ENCODE measurements at regions not wholly inside any gene's neighbourhood (a gene's known extent, or its start where the extent isn't known, plus 50 kb on each side); places are given as distances from the start of the nearest gene placed in this dataset.

DNA sequence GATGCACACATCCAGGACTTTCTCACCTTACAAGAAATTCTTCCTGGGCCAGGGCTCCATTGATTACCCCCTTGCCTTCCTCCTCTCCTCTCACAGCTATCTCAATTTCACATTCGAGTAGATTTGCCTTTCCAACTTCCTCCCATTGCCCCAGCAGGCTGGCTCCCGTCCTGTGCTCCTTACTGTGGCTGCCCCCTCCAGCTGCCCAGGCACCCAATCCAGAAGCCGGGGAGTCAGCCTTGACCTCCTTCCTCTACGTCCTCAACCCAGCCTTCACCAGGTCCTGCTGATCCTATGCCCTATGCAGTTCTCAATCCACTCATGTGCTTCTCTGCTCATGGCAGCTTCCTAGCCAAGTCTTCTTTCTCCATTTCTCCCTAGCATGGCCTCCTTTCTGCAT lies 85.7 kb upstream of the GPR26 start:
- no peak for DNase-seq

DNA sequence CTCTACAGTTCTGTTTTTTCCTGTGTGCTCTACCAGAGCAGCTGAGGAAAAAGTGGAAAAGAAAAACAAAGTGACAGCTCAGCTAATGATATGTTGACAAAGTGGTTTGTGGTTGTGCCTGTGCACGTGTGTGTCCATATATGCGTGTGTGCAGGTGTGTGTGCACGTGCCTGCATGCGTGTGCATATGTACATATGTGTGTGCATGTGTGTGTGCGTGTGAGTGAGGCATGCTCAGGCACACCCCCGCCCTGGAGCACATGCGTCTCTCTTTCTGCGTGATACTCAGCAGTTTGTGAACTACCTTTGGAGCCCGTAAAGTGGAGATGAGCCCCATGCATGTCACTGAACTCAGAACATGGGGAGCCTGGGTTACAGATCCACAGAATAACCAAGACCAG lies 84.5 kb upstream of the GPR26 start:
- no peak for DNase-seq

DNA sequence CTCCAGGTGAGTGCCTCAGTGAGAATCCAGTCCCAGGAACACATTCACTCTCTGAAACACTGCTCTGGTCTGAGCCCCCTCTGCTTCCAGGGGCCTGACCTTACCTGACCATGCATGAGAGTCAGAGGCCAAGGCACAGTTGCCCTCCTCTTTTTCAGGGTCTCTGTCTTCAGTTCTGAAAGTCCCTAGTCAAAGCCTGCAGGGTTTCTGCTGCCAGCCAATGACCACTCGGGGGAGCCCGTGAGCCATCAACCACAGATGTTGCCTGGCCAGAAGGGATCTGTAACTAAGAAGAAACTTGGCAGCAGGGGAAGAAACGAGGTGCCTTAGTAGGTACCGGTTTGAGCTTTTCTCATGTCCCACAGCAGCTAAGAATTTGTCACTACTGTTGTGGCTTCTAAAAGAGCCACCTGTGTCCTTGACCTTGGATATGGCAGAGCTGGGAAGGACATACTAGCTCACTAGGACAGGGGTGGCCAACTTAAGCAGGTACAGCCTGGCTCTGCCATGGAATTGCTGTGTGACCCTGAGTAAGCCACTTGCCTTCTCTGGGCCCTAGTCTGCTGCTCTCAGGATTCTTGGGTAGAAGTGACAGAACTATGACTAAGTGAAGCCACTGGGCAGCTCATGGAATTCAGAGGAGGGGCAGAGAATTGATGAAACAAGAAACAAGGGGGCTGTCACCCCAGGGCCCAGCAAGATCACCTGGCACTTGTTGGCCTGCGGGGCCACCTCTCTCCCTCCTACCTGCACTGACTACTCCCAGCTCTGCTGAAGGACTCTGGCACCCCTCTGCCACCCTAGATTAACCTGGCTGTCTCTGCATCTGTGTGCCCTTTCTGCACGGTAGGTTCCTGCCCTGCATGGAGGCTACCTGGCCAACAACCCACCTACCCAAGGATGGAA lies 83.8 kb upstream of the GPR26 start:
- peak; percentile 83 for DNase-seq

DNA sequence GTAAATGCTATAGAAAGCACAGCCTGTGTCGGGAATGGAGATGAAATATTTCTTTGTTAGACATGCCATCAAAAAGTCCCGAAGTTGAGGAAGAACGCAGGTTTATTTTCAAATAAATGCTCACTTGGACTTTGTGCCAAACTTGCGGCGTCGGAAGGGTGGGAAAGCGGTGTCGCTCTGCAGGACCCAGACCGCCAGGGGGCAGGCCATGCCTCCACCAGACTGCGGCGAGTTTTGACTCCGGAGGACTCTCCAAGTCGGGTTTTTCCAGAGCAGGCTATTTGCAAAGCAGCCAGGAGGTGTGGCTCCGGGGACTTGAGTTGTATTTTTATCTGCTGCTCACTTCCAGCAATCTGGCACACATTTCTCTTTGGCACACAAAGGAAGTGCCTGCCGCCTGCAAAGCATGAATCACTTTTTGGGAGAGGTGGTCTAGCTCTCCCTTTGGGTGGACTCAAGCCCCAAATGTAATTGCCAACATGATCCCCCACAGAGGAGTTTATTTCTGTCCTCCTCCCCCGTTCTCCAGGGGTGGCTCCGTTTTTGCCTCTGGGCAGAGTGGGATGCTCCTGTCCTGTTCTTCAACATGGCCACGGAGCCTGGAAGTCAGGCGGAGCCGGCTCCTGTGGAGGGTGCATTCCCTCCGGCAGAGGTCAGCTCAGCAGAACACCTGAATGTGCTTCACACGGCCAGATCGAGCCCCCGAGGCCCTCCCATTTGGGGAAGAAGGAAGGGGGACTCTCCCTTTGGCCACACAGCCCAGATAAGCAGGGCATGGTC lies 82.3 kb upstream of the GPR26 start:
- peak; percentile 65 for DNase-seq

DNA sequence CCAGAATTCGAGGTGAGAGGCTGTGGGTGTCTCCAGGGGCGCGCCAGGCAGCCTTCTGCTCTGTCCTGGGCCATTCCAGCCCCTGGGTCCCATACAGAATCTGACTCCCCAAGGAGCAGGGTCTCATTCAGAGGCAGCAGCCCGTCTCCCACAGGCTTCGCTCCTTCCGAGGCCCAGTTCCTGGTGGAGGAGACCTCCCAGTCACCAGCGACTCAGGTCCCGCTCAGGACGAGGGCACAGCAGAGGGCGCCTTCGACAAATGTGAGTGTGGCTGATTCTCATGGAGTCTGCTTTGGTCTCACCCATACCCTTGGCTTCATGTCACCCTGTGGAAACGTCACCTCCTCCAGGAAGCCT lies 81.8 kb upstream of the GPR26 start:
- DNase-seq: no peak

DNA sequence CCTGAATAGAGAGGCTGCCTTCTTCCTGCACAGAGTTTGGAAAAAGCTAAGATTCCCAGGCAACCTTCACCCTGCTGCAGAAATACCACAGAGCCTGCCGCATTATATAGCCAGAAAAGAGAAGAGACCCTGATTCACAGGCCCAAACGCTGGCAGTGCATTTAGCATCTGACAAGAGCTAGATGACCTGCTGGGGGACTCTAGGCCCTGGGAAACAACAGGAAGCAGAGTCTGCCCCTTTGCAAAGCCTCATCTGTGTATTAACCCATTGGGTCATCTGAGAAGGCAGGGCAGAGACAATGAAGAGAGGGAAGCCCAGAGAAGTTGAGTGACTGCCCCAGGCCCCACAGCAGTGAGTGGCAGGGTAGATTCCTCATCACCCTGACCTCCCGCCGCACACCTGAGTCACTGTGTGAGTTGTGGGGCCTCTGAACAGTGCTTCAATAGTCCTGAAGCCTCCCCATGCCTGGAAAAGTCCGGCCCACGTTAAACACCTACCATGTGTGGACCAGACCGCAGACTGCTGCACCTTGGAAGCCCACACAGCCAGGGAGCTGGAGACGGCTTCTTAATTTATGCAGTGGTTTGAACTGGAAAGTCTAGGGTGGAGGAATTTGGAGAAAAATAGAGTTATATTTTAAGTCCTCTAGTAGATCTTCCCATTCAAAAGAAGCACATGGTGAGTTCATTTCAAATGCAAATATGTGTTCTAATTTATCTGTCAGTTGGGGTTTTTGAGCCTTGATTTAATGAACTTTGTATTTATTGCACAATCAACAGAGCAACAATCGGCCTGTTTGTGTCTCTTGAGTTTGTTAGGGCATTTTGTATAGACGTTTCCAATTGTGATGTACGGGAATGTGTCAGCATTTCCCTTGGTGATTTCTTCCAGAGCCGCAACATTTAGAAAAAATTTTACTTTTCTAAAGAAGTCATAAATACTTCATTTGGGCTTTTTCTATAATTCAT lies 80.4 kb upstream of the GPR26 start:
- no peak for DNase-seq

DNA sequence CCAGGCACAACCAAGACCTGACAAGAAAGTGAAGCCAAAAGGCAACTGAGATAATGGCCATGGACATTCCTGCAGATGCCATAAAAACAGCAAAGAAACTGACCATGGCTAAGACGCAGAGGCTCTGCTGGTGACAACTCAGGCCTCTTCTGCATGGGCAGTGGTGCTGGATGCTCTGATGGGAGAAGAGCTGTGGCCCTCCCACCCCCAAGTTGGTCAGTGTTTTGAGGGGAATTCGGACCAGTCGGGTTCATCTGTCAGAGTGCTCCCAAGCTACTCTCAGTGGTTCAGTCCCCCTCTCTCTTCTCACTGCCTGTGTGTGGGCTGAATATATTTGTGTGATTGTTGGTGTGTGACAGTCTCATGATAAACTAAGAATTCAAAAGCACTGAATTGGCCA lies 79.0 kb upstream of the GPR26 start:
- no peak for DNase-seq

DNA sequence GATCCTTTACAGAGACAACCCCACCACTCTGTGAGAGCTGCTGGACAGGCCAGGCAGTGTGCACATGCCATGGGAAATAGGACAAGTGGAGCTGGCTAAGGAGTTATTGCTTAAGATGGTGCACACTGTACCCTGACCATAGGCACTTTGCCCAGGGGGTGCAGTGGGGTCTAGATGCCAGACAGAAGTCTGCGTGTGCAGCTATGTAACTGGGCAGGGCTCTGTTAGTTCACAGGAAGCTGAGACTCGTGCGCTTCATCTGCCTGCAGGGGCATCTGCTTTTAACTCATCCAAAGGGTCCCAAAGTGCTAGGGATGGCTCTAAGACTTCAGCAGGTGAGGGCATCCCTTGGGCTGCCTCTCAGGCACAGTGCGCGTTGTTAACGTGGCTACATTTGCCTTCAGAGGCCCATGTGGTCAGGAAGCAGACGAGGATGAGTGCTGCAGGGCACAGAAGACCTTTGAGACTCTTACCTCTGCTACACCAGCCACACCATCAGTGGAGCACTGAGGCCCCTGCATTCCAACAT lies 77.7 kb upstream of the GPR26 start:
- no peak for DNase-seq

DNA sequence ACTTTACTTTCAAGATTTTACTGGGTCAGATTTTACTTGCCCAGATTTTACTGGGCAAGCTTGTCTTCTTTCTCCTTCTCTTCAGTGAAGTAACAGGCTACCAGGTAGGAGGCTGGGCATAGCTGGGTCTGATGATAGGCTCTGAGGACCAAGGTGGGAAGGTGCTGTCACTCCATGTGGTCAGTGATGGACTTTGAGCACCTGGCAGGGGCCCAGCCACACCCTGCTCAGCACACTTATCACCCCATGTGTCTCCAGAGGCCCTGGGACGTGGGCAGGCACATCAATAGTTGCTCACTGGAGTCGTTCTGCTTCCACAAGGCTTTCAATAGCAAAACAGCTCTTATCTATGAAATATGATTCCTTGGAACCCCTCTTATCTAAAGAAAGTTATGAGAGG lies 70.5 kb upstream of the GPR26 start:
- DNase-seq: no peak

DNA sequence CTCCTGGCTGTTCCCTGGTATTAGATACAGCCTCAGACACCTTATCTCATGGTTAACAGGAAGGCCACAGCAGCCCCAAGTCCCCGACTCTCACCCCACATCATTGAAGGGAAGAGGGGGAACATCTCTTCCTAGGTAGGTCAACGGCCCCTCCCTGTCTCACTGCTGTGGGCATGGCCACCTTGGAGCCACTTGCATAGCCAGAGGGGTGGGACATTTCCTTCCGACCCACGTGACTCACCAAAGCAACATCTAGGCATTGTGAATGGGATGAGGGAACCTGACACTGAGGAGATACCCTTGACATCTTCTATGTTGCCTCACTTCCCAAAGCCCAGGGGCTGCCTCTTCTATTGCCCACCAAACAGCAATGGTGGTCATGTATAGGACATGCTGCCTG lies 68.5 kb upstream of the GPR26 start:
- no peak for DNase-seq

DNA sequence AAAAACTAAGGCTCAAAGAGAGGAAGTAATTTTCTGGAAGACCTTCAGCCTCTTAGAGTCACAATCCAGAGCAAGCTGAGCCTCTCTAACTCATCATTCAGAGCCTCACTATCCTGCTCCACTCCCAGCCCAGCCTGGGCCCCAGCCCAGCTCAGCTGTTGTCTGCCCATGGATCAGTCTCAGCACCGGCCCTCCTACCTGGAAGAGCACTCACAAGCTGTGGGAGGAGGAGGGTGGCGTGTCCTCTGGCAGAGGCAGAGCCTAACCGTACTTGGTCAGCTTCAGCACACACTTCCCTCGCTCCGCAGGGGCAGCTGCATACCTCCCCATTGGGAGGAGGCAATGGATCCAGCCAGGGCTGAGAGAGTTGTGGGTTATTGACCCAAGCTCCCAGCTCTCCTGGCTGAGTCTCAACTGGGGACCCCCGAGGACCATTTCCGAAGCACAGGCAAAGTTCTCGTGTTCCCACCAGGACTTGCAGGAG lies 66.7 kb upstream of the GPR26 start:
- DNase-seq: no peak

DNA sequence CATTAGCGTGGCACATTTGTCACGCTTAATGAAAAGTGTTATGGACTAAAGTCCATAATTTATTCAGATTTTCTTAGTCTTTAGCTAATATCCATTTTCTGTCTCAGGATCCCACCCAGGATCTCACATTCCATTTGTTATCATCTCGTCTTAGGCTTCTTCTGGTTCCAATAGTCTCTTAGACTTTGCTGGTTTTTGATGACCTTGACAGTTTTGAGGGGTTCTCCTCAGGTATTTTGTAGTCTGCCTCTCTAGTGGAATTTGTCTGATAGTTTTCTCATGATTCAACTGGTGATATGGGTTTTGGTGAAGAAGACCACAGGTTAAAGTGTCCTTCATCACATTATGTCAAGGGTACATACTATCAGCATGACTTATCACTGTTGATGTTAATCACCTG lies 66.0 kb upstream of the GPR26 start:
- DNase-seq: no peak

DNA sequence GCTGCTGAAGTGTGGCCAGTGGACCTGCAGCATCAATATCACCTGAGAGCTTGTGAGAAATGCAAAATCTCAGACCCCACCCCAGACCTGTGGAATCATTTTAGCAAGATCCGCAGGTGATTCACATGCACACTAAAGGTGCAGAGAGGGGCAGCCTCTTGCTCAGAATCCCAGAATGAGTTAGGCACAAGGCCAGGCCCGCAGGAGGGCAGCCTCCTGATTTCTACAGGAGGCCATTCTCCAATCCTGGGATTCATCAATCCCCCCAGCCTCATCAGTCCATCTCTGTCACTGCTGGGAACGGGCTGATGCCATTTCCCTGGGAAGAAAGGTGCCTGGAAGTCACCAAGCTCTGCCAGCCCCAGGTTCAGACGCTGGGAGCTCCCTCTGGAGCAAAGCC lies 63.0 kb upstream of the GPR26 start:
- DNase-seq: no peak

DNA sequence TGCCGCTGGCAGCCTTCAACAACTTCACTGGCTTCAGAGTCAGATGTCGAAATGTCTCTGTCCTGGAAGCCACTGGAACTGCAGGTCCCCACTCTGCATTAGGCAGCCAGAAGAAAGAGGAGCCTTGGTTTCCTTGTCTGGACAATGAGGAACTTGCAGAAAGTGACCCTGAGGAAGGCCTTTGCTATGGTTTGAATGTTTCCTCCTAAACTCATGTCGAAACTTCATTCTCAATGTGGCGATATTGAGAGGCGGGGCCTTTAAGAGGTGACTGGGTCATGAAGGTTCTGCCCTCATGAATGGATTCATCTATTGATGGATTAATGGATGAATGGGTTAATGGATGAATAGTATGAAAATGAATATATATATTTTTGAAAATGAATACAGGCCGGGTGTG lies 61.6 kb upstream of the GPR26 start:
- no peak for DNase-seq

DNA sequence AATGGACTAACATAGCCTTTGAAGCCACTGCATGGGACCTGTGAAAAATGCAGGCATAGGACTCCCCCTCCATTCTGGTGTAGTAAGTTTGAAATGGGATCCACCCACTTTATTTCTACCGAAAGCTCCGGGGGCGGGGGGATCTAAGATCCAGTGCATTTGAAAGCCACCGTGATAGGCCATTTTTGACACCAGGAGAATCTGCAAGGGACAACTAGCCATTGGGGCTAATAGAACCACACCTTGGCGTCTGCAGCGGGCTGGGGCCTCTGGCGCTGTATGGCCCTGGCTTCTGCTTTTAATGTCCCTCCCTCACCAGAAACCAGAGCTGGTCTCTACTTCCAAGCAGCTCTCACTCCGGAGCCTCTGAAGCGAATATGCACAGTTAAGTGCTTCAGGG lies 60.1 kb upstream of the GPR26 start:
- no peak for DNase-seq

DNA sequence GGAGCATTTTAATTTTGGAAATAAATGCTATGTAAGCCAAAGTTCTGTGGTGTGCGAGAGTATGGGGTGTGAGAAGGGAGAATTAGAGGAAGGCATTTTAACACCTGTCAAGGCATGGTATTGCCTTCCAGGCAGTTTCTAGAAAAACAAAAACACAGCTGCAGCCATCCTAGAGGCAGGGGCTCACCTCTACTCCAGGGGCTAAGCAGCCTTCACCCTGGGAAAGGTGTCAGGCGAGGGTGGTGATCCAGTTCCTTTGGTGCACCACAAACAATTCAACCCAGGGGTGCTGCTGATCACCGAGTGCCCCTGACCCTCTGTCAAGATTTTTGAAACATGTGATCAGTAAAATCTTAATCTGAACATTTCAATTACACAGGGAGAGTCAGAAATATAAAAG lies 59.2 kb upstream of the GPR26 start:
- DNase-seq: no peak

DNA sequence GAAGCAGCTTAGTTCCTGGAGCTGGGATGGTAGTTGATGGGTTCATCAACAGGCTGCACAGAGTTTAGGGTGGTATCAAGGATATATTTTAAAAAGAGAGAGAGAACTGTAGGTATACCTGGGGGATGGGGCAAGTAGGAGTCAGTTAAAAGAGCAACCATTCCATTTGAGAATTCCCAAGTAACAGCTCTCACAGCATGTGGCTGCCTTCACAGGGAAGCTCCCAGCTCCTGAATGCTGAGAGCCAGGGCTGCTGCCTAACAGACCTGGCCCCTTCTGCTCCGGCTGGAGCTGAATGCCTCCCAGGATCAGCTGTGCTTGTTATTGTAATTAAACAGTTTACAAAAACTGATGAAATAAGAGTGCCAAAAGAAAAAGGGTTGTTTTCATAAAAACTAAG lies 58.8 kb upstream of the GPR26 start:
- no peak for DNase-seq

DNA sequence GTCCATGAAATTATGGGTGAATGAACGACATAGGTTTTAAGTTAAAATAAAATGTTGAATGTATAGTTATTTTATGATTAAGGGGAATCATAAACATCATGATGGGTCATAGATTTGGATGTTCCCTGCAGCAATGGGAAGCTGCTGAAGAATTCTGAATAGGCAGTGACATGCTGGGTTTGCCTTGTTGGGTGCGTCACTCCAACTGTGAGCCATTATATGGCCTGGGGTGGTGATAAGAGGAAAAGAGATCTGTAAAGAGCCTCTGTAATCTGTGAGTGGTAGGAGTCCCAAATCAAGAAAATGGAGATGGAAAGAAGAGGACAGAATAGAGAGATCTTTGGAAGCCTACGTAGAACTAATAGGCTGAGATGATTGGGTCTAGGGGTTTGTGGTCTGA lies 58.1 kb upstream of the GPR26 start:
- DNase-seq: no peak

DNA sequence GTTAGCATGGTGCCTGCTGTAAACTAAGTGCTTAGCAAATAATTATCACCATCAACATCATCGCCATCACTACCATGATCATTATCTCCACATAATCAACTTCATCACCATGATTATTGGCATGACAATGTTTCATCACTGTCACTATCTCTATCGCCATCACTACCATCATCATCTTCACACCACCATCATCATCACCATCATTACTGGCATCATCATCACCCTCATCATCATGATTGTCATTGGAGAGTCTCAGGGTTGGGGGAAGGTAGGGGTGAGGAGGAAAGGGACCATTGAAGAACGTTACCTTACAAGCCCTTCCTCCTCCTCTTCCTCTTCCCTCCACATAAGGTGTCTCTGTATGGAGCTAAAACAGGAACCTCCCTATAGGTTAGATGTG lies 54.9 kb upstream of the GPR26 start:
- no peak for DNase-seq

DNA sequence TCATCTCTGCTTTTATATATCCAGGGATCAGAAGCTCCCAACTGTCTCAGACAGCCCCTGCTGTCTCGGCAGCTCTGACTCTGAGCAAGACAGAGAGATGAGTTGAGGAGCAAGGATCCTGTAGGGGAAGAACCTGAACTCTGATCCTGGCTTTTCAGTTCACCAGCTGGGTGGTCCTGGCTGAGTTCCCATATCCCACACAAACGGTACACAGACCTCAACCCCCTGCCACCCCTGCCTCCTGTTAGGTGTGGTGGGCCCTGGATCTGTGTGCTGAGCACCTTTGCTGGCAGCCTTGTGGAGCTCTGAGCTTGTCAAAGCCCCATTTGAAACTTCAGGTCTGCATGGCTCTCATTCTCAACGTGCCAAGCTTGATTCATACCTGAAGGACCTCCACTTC lies 54.3 kb upstream of the GPR26 start:
- no peak for DNase-seq

DNA sequence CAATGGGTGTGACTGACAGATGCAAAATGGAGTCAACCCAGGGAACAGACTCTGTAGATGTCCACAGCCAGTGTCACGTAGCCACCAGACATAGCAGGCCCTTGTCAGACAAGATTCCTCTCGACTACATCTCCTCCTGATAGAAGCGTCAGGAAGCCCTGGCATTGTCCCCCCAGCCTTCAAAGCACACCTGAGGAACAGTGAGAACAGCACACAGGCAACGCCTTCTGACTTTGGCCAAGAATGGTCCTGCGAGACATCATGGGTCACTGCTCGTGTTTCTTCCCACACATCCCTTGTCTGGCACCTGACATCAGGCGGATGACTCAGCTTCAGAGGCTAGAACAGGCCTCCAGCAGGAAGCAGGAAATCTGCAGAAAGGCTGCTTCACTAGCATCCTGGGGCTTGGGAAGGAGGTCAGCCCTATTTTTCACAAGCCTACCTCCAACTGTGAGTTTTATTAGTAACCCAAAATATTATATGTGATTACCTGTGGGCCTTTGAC lies 52.8 kb upstream of the GPR26 start:
- DNase-seq: no peak

DNA sequence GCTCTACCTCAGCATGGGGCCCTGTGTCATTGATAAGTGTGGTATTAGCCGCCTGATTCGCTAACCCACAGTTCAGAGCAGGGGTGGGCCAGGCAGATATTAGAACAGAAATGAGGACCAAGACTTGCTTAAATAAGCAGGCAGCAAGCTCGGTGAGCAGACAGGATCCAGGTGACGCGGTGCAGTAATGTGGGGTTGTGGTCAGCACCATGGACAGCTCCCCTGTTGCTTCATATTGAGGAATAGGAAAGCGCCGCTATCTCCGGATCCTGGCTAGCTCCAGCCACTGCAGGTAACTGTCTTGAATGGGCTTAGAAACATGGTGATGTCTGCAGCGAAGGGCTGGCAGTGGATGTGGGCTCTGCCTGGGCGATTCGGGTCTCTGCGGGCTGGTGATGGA lies 51.3 kb upstream of the GPR26 start:
- DNase-seq: peak; percentile 73
